HG03196 (cell line): ENCODE measurements at regions not wholly inside any gene's neighbourhood (a gene's known extent, or its start where the extent isn't known, plus 50 kb on each side); places are given as distances from the start of the nearest gene placed in this dataset.

Source experiments
- ATAC-seq: cut with Tn5 transposase; IDR thresholded peaks from one replicate; pipeline ENCODE4 v1.9.1; 2021; ENCODE audit not compliant: unreplicated experiment

- no peak for ATAC-seq
Observed at GRCh38 chr11:103849366-103849765, 187.1 kb upstream of the DDI1 start.

GRCh38 chr11:103850419-103851165, 185.8 kb upstream of the DDI1 start:
- no peak for ATAC-seq

- ATAC-seq, result no peak
Observed at GRCh38 chr11:103851166-103851651, 185.2 kb upstream of the DDI1 start.
